HFFc6 (cell line): ENCODE measurements at regions not wholly inside any gene's neighbourhood (a gene's known extent, or its start where the extent isn't known, plus 50 kb on each side); places are given as distances from the start of the nearest gene placed in this dataset.

ENCODE experiments used
- DNase-seq: peaks from one replicate; pipeline ENCODE4 v3.0.0-alpha.2; 2018
- H3K27ac Mint-ChIP-seq: 2 replicates; pipeline ENCODE4 v1.8.0; 2020; ENCODE audit warnings: mild to moderate bottlenecking, mixed read lengths
- H3K27me3 Mint-ChIP-seq: 2 replicates; pipeline ENCODE4 v1.8.0; 2021; ENCODE audit warnings: mild to moderate bottlenecking, moderate library complexity, mixed read lengths; ENCODE audit not compliant: insufficient read depth
- H3K36me3 Mint-ChIP-seq: 2 replicates; pipeline ENCODE4 v1.8.0; 2021; ENCODE audit warnings: low read depth, mixed read lengths
- H3K4me1 Mint-ChIP-seq: 2 replicates; pipeline ENCODE4 v1.8.0; 2020; ENCODE audit warnings: low read depth, mixed read lengths
- H3K4me3 Mint-ChIP-seq: 2 replicates; pipeline ENCODE4 v1.8.0; 2020; ENCODE audit warnings: mild to moderate bottlenecking, moderate library complexity, mixed read lengths
- H3K9me3 Mint-ChIP-seq: 2 replicates; pipeline ENCODE4 v1.8.0; 2020; ENCODE audit warnings: mild to moderate bottlenecking, mixed read lengths
- TF ChIP-seq, protein P1 (sequence below): fragments of 200-600 bp; sonication (generic); IDR thresholded peaks from 2 replicates; pipeline ENCODE4 v1.5.0; 2021; ENCODE audit warnings: antibody characterized with exemption, mild to moderate bottlenecking

DNA sequence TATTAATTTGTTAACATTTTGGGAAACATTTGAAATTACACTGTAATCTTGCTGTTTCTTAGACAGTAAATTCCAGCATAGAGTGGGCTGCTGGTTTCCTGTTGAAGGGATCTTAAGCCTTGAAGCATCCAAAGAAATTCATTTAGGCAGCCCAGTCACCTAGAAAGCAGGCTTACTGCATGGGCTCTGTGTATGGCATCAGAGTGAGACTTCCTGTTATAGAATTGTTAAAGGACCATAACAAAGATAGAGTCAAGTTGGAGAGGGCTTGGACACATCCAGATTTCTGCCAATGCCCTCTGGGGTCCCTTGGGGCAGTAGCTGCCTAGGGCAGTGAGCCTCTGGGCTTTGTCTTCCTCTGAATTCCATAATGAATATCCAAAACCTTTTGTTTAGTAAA lies 149.2 kb downstream of the DYRK2 start:
- no peak for DNase-seq
- H3K4me1 Mint-ChIP-seq = peaks cover 32% of the 10 kb centered on the region
- no peaks in the 10 kb centered on the region for H3K9me3 Mint-ChIP-seq
- no peak overlapping the region for H3K4me3 Mint-ChIP-seq
- H3K36me3 Mint-ChIP-seq = no peaks in the 10 kb centered on the region
- H3K27ac Mint-ChIP-seq = no peak overlapping the region
- TF ChIP-seq, protein P1, sequence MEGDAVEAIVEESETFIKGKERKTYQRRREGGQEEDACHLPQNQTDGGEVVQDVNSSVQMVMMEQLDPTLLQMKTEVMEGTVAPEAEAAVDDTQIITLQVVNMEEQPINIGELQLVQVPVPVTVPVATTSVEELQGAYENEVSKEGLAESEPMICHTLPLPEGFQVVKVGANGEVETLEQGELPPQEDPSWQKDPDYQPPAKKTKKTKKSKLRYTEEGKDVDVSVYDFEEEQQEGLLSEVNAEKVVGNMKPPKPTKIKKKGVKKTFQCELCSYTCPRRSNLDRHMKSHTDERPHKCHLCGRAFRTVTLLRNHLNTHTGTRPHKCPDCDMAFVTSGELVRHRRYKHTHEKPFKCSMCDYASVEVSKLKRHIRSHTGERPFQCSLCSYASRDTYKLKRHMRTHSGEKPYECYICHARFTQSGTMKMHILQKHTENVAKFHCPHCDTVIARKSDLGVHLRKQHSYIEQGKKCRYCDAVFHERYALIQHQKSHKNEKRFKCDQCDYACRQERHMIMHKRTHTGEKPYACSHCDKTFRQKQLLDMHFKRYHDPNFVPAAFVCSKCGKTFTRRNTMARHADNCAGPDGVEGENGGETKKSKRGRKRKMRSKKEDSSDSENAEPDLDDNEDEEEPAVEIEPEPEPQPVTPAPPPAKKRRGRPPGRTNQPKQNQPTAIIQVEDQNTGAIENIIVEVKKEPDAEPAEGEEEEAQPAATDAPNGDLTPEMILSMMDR = no peak
- no peaks in the 10 kb centered on the region for H3K27me3 Mint-ChIP-seq

DNA sequence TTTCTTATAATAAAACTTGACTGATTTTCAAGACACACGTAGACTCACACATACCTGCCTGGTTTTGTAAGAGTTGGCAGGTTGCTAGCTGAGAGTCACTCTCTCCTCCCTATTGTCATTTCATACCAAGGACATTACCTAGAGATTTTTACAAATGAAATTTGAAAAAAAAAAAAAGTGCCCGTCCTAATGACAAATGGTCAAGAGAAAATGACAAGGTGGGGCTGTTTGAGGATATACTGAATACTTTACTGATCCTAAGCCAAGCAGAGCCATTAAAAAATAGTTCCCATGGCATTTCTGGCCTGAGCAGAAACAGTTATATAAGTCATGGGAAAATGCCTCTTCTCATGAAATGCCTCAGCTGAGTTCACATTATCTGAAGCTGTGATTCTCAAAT lies 150.2 kb downstream of the DYRK2 start:
- H3K9me3 Mint-ChIP-seq = no peaks in the 10 kb centered on the region
- no peaks in the 10 kb centered on the region for H3K36me3 Mint-ChIP-seq
- peaks cover 31% of the 10 kb centered on the region for H3K4me1 Mint-ChIP-seq
- DNase-seq = no peak
- no peak overlapping the region for H3K27ac Mint-ChIP-seq
- no peaks in the 10 kb centered on the region for H3K27me3 Mint-ChIP-seq
- H3K4me3 Mint-ChIP-seq = no peak overlapping the region
- TF ChIP-seq, protein P1 = no peak

DNA sequence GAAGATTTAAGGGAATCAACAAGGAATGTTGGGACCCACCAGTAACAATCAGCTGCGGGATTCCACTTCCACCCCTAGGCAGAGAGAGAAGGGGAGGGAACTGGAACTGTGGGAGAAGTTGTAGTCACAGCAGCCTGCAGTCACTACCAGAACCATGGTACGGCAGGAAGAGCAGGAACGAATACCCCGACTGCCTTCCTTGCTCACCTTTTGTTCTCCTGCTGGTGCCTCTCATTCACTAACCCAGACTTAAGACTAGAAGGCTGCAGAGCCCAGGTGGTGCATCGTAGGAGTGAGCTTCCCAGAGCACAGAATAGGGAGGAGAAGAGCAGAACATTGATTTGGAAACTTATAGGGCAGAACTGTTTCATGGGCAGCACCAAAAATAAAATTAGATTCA lies 154.2 kb downstream of the DYRK2 start:
- DNase-seq = no peak
- no peaks in the 10 kb centered on the region for H3K36me3 Mint-ChIP-seq
- peaks cover 7% of the 10 kb centered on the region for H3K4me1 Mint-ChIP-seq
- no peak overlapping the region for H3K27ac Mint-ChIP-seq
- H3K4me3 Mint-ChIP-seq = no peak overlapping the region
- no peaks in the 10 kb centered on the region for H3K9me3 Mint-ChIP-seq
- TF ChIP-seq, protein P1 = no peak
- H3K27me3 Mint-ChIP-seq = no peaks in the 10 kb centered on the region

DNA sequence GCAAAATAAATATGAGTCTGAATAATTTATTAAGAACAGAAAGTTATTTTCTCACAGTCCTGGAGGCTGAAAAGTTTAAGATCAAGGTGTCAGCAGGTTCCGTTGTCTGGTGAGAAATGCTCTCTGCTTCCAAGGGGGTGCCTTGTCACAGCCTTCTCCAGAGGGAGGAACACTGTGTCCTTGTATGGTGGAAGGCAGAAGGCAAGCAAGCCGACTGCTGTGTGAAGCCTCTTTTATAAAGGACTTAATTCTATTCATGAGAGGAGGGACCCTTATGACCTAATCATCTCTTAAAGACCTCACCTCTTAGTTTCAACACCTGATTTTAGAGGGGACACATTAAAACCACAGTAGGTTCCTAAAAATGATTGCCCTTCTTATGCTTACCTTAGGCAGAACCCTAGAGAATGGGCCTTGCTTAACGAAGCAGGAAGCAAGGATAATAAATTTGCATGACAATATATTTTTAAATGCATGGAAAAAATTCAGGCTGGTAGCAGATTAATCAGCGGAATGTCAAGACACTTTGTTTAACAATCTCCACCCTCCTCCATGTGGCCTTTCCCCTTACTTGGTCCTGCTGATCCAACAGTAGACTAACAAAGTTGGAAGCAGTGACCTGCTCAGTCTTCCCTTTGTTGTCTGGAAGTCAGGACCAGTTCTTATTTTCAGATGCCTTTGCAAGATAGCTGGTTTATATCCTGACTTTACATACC lies 154.9 kb downstream of the DYRK2 start:
- TF ChIP-seq, protein P1 = no peak
- Mint-ChIP-seq H3K36me3 (no peaks in the 10 kb centered on the region), H3K27me3 (no peaks in the 10 kb centered on the region), H3K4me1 (peaks cover 7% of the 10 kb centered on the region), H3K9me3 (no peaks in the 10 kb centered on the region), H3K4me3 (no peak overlapping the region), H3K27ac (no peak overlapping the region)
- no peak for DNase-seq

DNA sequence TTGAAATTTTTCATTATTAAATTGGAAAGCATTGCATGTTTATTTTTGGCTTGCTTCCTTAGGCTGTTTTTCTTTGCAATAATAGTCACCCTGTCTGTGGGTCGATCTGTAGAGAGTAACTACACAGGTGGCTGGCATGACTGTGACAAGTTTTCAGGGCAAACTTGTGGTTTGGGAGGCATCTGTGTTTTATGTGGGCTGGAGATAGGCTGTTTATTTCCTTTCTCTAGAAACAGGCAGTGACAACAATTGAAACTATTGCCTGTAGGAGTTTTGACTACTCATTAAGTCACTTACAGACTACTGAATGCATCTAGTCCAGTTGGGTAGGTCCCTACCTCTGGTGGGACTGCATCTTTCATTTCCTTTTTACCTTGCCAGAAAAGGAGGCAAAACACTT lies 155.6 kb downstream of the DYRK2 start:
- Mint-ChIP-seq H3K27ac (no peak overlapping the region), H3K36me3 (no peaks in the 10 kb centered on the region), H3K4me3 (no peak overlapping the region), H3K4me1 (peaks cover 8% of the 10 kb centered on the region), H3K9me3 (no peaks in the 10 kb centered on the region), H3K27me3 (no peaks in the 10 kb centered on the region)
- TF ChIP-seq, protein P1 = no peak
- no peak for DNase-seq
